Panc1 (cell line): ENCODE measurements at regions not wholly inside any gene's neighbourhood (a gene's known extent, or its start where the extent isn't known, plus 50 kb on each side); places are given as distances from the start of the nearest gene placed in this dataset.

ENCODE experiments used
- ATAC-seq: fragments of 200-7000 bp; cut with Tn5 transposase; 2 replicates; pipeline ENCODE4 v1.9.1; 2020; ENCODE audit warnings: mild to moderate bottlenecking, moderate library complexity
- BruUV-seq: library from RNA; stranded (reverse); fragments of 400-500 nt; replicated peaks from 2 replicates; lab custom pipeline; 2021; lab: Mats Ljungman, UMichigan
- CTCF ChIA-PET: fragments of 300-600 bp; sonication (Branson Sonifier 250); formaldehyde crosslinking; loops from one replicate; lab custom pipeline; 2022; ENCODE audit warnings: antibody characterized with exemption; lab: Charles Lee
- POLR2A ChIA-PET: fragments of 300-600 bp; sonication (Branson Sonifier 250); formaldehyde crosslinking; loops from one replicate; lab custom pipeline; 2022; ENCODE audit warnings: antibody characterized with exemption; lab: Charles Lee
- DNase-seq: peaks from one replicate; pipeline ENCODE4 v3.0.0-alpha.2; 2010; ENCODE audit warnings: low read depth, low spot score
- H3K27ac ChIP-seq: 2 replicates; pipeline ENCODE4 v1.5.1; 2011; ENCODE audit warnings: mild to moderate bottlenecking, low read length, inconsistent platforms
- H3K27me3 ChIP-seq: fragments of 200-500 bp; sonication (Bioruptor generic); 2 replicates; pipeline ENCODE4 v1.6.0; 2014; ENCODE audit warnings: low read length, inconsistent platforms; ENCODE audit not compliant: control insufficient read depth, insufficient read depth
- H3K36me3 ChIP-seq: fragments of 200-500 bp; sonication (Bioruptor generic); 2 replicates; pipeline ENCODE4 v1.5.1; 2014; ENCODE audit warnings: inconsistent platforms, mild to moderate bottlenecking, low read length, moderate library complexity; ENCODE audit not compliant: control insufficient read depth, insufficient read depth
- H3K4me1 ChIP-seq: 2 replicates; pipeline ENCODE4 v1.5.1; 2011; ENCODE audit warnings: inconsistent platforms, mild to moderate bottlenecking, low read length, moderate library complexity; ENCODE audit not compliant: control insufficient read depth, insufficient read depth
- H3K4me3 ChIP-seq, 2 experiments: 2 replicates each; pipeline ENCODE4 v1.5.1; 2011 to 2012; ENCODE audit warnings: low read depth in 2 of 2, low read length in 2 of 2, mild to moderate bottlenecking in 2 of 2, inconsistent platforms in 1 of 2, moderate library complexity in 1 of 2
- H3K9me3 ChIP-seq: fragments of 200-500 bp; sonication (Bioruptor generic); 2 replicates; pipeline ENCODE4 v1.5.1; 2014; ENCODE audit warnings: low read depth, mild to moderate bottlenecking, inconsistent platforms, low read length, moderate library complexity; ENCODE audit not compliant: control insufficient read depth, insufficient read depth
- CTCF ChIP-seq: fragments of 450-650 bp; IDR thresholded peaks from 2 replicates; pipeline ENCODE4 v1.5.1; 2017; ENCODE audit warnings: mild to moderate bottlenecking
- POLR2AphosphoS5 ChIP-seq: IDR thresholded peaks from 2 replicates; pipeline ENCODE4 v1.6.1; 2012; ENCODE audit warnings: mild to moderate bottlenecking, low read depth, low read length, moderate library complexity
- SIN3A ChIP-seq: IDR thresholded peaks from 2 replicates; pipeline ENCODE4 v1.6.1; 2012; ENCODE audit warnings: low read depth, mild to moderate bottlenecking, low read length, moderate library complexity, borderline replicate concordance; ENCODE audit not compliant: insufficient read depth
- TCF7L2 ChIP-seq: IDR thresholded peaks from 2 replicates; pipeline ENCODE4 v1.6.1; 2011; ENCODE audit warnings: mild to moderate bottlenecking, low read depth, low read length, inconsistent platforms
- in situ Hi-C: cut with HindIII; loops from 2 replicates; pipeline ENCODE4 v1.10.0; 2016; ENCODE audit warnings: low sequenced_read_pairs, low pct_unique_long_range_greater_than_20kb
- intact Hi-C: fragments of 100-400 bp; cut with micrococcal nuclease; formaldehyde crosslinking; loops from one replicate; pipeline ENCODE4 v1.10.0; 2022; ENCODE audit not compliant: unreplicated experiment
- TF ChIP-seq, protein P1 (sequence below), 2 experiments: IDR thresholded peaks; 2 replicates each; pipeline ENCODE4 v1.6.1; 2011 to 2012; ENCODE audit warnings: low read depth in 2 of 2, control low read depth in 1 of 2, low read length in 1 of 2, mild to moderate bottlenecking in 1 of 2, moderate library complexity in 1 of 2; ENCODE audit not compliant: insufficient read depth in 1 of 2

DNA sequence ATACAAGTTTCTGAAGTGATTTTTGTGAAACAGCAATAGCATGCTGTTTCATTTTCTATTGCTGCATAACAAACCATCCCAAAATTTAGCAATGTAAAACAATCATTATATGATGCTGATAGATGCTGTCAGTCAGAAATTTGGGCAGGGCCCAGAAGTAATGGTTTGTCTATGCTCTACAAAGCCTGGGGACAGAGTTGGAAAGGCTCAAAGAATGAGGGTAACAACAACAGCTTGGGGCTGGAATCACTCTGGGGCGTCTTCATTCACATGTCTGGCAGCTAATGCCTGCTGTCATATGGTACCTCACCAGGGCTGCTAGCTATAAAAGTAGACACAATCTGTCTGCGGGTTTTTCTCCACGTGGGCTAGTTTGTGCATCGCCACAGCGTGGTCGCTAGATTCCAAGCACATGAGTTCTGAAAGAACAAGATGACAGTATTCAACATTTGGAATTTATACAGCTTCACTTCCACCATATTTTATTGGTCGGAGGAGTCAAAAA, 176.5 kb downstream of the BMP4 start:
- in situ Hi-C loops (no loop called here), intact Hi-C loops (no loop called here)
- ATAC-seq: no peak
- Histone ChIP-seq H3K27me3 (no peaks in the 10 kb centered on the region), H3K4me1 (no peaks in the 10 kb centered on the region), H3K27ac (no peak overlapping the region), H3K4me3 (no peak overlapping the region), H3K9me3 (no peaks in the 10 kb centered on the region), H3K36me3 (no peaks in the 10 kb centered on the region)
- no TSS peak for BruUV-seq
- ChIA-PET POLR2A (no interaction called here), CTCF (no interaction called here)
- DNase-seq: no peak
- TF ChIP-seq, protein P1, sequence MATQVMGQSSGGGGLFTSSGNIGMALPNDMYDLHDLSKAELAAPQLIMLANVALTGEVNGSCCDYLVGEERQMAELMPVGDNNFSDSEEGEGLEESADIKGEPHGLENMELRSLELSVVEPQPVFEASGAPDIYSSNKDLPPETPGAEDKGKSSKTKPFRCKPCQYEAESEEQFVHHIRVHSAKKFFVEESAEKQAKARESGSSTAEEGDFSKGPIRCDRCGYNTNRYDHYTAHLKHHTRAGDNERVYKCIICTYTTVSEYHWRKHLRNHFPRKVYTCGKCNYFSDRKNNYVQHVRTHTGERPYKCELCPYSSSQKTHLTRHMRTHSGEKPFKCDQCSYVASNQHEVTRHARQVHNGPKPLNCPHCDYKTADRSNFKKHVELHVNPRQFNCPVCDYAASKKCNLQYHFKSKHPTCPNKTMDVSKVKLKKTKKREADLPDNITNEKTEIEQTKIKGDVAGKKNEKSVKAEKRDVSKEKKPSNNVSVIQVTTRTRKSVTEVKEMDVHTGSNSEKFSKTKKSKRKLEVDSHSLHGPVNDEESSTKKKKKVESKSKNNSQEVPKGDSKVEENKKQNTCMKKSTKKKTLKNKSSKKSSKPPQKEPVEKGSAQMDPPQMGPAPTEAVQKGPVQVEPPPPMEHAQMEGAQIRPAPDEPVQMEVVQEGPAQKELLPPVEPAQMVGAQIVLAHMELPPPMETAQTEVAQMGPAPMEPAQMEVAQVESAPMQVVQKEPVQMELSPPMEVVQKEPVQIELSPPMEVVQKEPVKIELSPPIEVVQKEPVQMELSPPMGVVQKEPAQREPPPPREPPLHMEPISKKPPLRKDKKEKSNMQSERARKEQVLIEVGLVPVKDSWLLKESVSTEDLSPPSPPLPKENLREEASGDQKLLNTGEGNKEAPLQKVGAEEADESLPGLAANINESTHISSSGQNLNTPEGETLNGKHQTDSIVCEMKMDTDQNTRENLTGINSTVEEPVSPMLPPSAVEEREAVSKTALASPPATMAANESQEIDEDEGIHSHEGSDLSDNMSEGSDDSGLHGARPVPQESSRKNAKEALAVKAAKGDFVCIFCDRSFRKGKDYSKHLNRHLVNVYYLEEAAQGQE (IDR thresholded peaks at IDR 0.05; ENCODE audit: insufficient read depth in 1 of 2, low read depth in 2 of 2, low read length in 1 of 2): no peak
- TF ChIP-seq TCF7L2 (no peak), SIN3A (no peak), CTCF (no peak), POLR2AphosphoS5 (no peak)

- ChIA-PET POLR2A (no interaction called here), CTCF (no interaction called here)
- no peaks in the 10 kb centered on the region for H3K9me3 ChIP-seq
- intact Hi-C loops: no loop called here
- no peak for TF ChIP-seq POLR2AphosphoS5
- TF ChIP-seq, protein P1 (IDR thresholded peaks at IDR 0.05; ENCODE audit: insufficient read depth in 1 of 2, low read depth in 2 of 2, low read length in 1 of 2): no peak
- TF ChIP-seq CTCF: no peak
- no peak for TF ChIP-seq SIN3A
- no peak for TF ChIP-seq TCF7L2
- no peaks in the 10 kb centered on the region for H3K36me3 ChIP-seq
- in situ Hi-C loops: no loop called here
- H3K27ac ChIP-seq: no peak overlapping the region
- H3K4me1 ChIP-seq: no peaks in the 10 kb centered on the region
- ATAC-seq (no peak), DNase-seq (no peak)
- no peak overlapping the region for H3K4me3 ChIP-seq
- no peaks in the 10 kb centered on the region for H3K27me3 ChIP-seq
- BruUV-seq: no TSS peak
Observed at GRCh38 chr14:53779301-53779700, 177.3 kb downstream of the BMP4 start.
